ENCODE measurements at regions not wholly inside any gene's neighbourhood (a gene's known extent, or its start where the extent isn't known, plus 50 kb on each side); places are given as distances from the start of the nearest gene placed in this dataset.

DNA sequence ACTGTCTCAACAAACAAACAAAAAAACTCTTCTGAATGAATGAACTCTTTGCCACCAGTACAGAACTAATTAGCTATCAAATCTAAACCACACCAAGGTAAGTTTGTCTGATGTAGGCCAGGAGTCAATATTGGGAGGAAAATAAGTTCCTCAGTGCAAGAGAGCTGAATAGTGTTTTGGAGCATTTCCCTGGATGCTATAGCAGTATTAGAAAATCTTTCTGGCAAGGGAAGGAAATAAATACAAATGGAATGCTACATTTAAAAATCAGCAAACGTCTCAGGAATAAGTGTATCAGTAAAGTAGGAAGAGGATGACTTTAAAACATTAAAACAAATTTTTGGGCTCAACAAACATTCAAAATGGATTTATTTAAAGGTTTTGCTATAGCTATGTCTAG, 81.3 kb upstream of the TMTC4 start:
- TF ChIP-seq, protein P1, sequence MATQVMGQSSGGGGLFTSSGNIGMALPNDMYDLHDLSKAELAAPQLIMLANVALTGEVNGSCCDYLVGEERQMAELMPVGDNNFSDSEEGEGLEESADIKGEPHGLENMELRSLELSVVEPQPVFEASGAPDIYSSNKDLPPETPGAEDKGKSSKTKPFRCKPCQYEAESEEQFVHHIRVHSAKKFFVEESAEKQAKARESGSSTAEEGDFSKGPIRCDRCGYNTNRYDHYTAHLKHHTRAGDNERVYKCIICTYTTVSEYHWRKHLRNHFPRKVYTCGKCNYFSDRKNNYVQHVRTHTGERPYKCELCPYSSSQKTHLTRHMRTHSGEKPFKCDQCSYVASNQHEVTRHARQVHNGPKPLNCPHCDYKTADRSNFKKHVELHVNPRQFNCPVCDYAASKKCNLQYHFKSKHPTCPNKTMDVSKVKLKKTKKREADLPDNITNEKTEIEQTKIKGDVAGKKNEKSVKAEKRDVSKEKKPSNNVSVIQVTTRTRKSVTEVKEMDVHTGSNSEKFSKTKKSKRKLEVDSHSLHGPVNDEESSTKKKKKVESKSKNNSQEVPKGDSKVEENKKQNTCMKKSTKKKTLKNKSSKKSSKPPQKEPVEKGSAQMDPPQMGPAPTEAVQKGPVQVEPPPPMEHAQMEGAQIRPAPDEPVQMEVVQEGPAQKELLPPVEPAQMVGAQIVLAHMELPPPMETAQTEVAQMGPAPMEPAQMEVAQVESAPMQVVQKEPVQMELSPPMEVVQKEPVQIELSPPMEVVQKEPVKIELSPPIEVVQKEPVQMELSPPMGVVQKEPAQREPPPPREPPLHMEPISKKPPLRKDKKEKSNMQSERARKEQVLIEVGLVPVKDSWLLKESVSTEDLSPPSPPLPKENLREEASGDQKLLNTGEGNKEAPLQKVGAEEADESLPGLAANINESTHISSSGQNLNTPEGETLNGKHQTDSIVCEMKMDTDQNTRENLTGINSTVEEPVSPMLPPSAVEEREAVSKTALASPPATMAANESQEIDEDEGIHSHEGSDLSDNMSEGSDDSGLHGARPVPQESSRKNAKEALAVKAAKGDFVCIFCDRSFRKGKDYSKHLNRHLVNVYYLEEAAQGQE (IDR thresholded peaks at IDR 0.05; ENCODE audit: low read depth) = no peak
- TF ChIP-seq EZH2 (IDR thresholded peaks at IDR 0.05) = no peak
- no peak for TF ChIP-seq POLR2A (IDR thresholded peaks at IDR 0.05; ENCODE audit: borderline replicate concordance, extremely low read depth, insufficient read depth, insufficient read length)
- no peak for TF ChIP-seq ZNF274 (IDR thresholded peaks at IDR 0.05; ENCODE audit: low read depth, low read length)
- TF ChIP-seq JUND (IDR thresholded peaks at IDR 0.05) = no peak

All from HCT116 (cell line).